H9 (cell line): ENCODE measurements at regions not wholly inside any gene's neighbourhood (a gene's known extent, or its start where the extent isn't known, plus 50 kb on each side); places are given as distances from the start of the nearest gene placed in this dataset.

Experiments
- DNase-seq: peaks from one replicate; pipeline ENCODE4 v3.0.0-alpha.2; 2017
- H2AFZ ChIP-seq: one replicate; pipeline ENCODE4 v1.6.1; 2013; ENCODE audit warnings: mild to moderate bottlenecking, low read length, control low read depth, moderate library complexity
- H2AK5ac ChIP-seq: 2 replicates; pipeline ENCODE4 v1.6.1; 2013; ENCODE audit warnings: low read length, control low read depth, mixed read lengths; ENCODE audit not compliant: insufficient read length
- H2BK120ac ChIP-seq: one replicate; pipeline ENCODE4 v1.6.1; 2013; ENCODE audit warnings: low read depth, mild to moderate bottlenecking, low read length, control low read depth, inconsistent platforms; ENCODE audit not compliant: poor library complexity, severe bottlenecking
- H2BK12ac ChIP-seq: 2 replicates; pipeline ENCODE4 v1.6.1; 2013; ENCODE audit warnings: low read length, control low read depth, mixed read lengths, low read depth; ENCODE audit not compliant: insufficient read length
- H2BK15ac ChIP-seq: 2 replicates; pipeline ENCODE4 v1.6.1; 2013; ENCODE audit warnings: low read depth, low read length, control low read depth
- H2BK20ac ChIP-seq: one replicate; pipeline ENCODE4 v1.6.1; 2013; ENCODE audit warnings: low read depth, mild to moderate bottlenecking, low read length, control low read depth, inconsistent platforms; ENCODE audit not compliant: poor library complexity, severe bottlenecking
- H2BK5ac ChIP-seq: 2 replicates; pipeline ENCODE4 v1.6.1; 2013; ENCODE audit warnings: low read length, control low read depth, mixed read lengths; ENCODE audit not compliant: insufficient read length
- H3K14ac ChIP-seq: 2 replicates; pipeline ENCODE4 v1.6.1; 2013; ENCODE audit warnings: low read length, control low read depth; ENCODE audit not compliant: insufficient read depth
- H3K18ac ChIP-seq: 2 replicates; pipeline ENCODE4 v1.6.1; 2013; ENCODE audit warnings: low read depth, mild to moderate bottlenecking, mixed read lengths, low read length, control low read depth; ENCODE audit not compliant: insufficient read length
- H3K23ac ChIP-seq: 2 replicates; pipeline ENCODE4 v1.6.1; 2013; ENCODE audit warnings: low read length, control low read depth, mixed read lengths, low read depth; ENCODE audit not compliant: insufficient read length
- H3K23me2 ChIP-seq: 2 replicates; pipeline ENCODE4 v1.6.1; 2013; ENCODE audit warnings: low read depth, mild to moderate bottlenecking, mixed read lengths, low read length, control low read depth; ENCODE audit not compliant: insufficient read length, poor library complexity, severe bottlenecking
- H3K27ac ChIP-seq: 2 replicates; pipeline ENCODE4 v1.5.1; 2013; ENCODE audit warnings: low read length, control low read depth, mixed read lengths, low read depth; ENCODE audit not compliant: insufficient read length
- H3K27me3 ChIP-seq: 2 replicates; pipeline ENCODE4 v1.6.1; 2013; ENCODE audit warnings: low read length, control low read depth, inconsistent platforms; ENCODE audit not compliant: insufficient read depth
- H3K4ac ChIP-seq: 2 replicates; pipeline ENCODE4 v1.6.1; 2013; ENCODE audit warnings: low read depth, mild to moderate bottlenecking, control low read depth, inconsistent platforms, low read length, moderate library complexity
- H3K4me1 ChIP-seq: 2 replicates; pipeline ENCODE4 v1.6.1; 2013; ENCODE audit warnings: low read length, control low read depth, inconsistent platforms; ENCODE audit not compliant: insufficient read depth
- H3K4me2 ChIP-seq: 2 replicates; pipeline ENCODE4 v1.6.1; 2013; ENCODE audit warnings: low read length, control low read depth, mixed read lengths; ENCODE audit not compliant: insufficient read length, insufficient read depth
- H3K56ac ChIP-seq: 2 replicates; pipeline ENCODE4 v1.6.1; 2013; ENCODE audit warnings: low read depth, mild to moderate bottlenecking, mixed read lengths, low read length, control low read depth; ENCODE audit not compliant: insufficient read length
- H3K79me1 ChIP-seq: 2 replicates; pipeline ENCODE4 v1.6.1; 2013; ENCODE audit warnings: low read depth, mild to moderate bottlenecking, moderate library complexity, low read length, control low read depth, inconsistent platforms; ENCODE audit not compliant: insufficient read depth, poor library complexity, severe bottlenecking
- H3K79me2 ChIP-seq: 2 replicates; pipeline ENCODE4 v1.6.1; 2013; ENCODE audit warnings: low read length, control low read depth, inconsistent platforms; ENCODE audit not compliant: insufficient read depth
- H3K9ac ChIP-seq: 2 replicates; pipeline ENCODE4 v1.6.1; 2013; ENCODE audit warnings: low read length, control low read depth, mixed read lengths; ENCODE audit not compliant: insufficient read length; ENCODE audit errors: extremely low read depth
- H3K9me3 ChIP-seq: one replicate; pipeline ENCODE4 v1.6.1; 2013; ENCODE audit warnings: low read depth, low read length, inconsistent platforms; ENCODE audit not compliant: control insufficient read depth
- H3T11ph ChIP-seq: one replicate; pipeline ENCODE4 v1.6.1; 2013; ENCODE audit warnings: mild to moderate bottlenecking, low read length, control low read depth, inconsistent platforms
- H4K20me1 ChIP-seq: one replicate; pipeline ENCODE4 v1.6.1; 2013; ENCODE audit not compliant: control insufficient read depth, insufficient read length, insufficient read depth
- H4K5ac ChIP-seq: 2 replicates; pipeline ENCODE4 v1.6.1; 2013; ENCODE audit warnings: low read depth, mild to moderate bottlenecking, mixed read lengths, low read length, control low read depth; ENCODE audit not compliant: insufficient read length
- H4K8ac ChIP-seq: replicated peaks from 2 replicates; pipeline ENCODE4 v1.6.1; 2013; ENCODE audit warnings: low read length, control low read depth, mixed read lengths, low read depth; ENCODE audit not compliant: insufficient read length
- H4K91ac ChIP-seq: 2 replicates; pipeline ENCODE4 v1.6.1; 2013; ENCODE audit warnings: low read depth, mild to moderate bottlenecking, moderate library complexity, mixed read lengths, low read length, control low read depth; ENCODE audit not compliant: insufficient read length
- H3K27ac Mint-ChIP-seq, 3 experiments: 2 replicates in 2 of 3; 3 replicates in 1 of 3; pipeline ENCODE4 v1.8.0; 2020 to 2021; ENCODE audit warnings: mixed read lengths in 3 of 3, mild to moderate bottlenecking in 1 of 3, moderate library complexity in 1 of 3
- H3K27me3 Mint-ChIP-seq: 2 replicates; pipeline ENCODE4 v1.8.0; 2021; ENCODE audit warnings: low read depth, mild to moderate bottlenecking, moderate library complexity, mixed read lengths
- H3K36me3 Mint-ChIP-seq, 3 experiments: 2 replicates in 2 of 3; 3 replicates in 1 of 3; pipeline ENCODE4 v1.8.0; 2020 to 2021; ENCODE audit warnings: low read depth in 3 of 3, mixed read lengths in 3 of 3; ENCODE audit not compliant: insufficient read depth in 1 of 3
- H3K4me1 Mint-ChIP-seq, 2 experiments: 2 replicates each; pipeline ENCODE4 v1.8.0; 2020; ENCODE audit warnings: mixed read lengths in 2 of 2
- H3K4me3 Mint-ChIP-seq, 2 experiments: 2 replicates in 1 of 2; 3 replicates in 1 of 2; pipeline ENCODE4 v1.8.0; 2020 to 2021; ENCODE audit warnings: mild to moderate bottlenecking in 2 of 2, mixed read lengths in 2 of 2, moderate library complexity in 1 of 2
- H3K9me3 Mint-ChIP-seq, 2 experiments: 2 replicates in 1 of 2; 3 replicates in 1 of 2; pipeline ENCODE4 v1.8.0; 2020; ENCODE audit warnings: mild to moderate bottlenecking in 2 of 2, mixed read lengths in 2 of 2, moderate library complexity in 1 of 2
- CTCF ChIP-seq: fragments of 200-600 bp; sonication (generic); conservative IDR thresholded peaks from 3 replicates; pipeline ENCODE4 v1.8.0; 2021; ENCODE audit warnings: antibody characterized with exemption, mild to moderate bottlenecking
- WGBS: extraction: QIAGEN DNeasy Blood & Tissue Kit; methylation state at CpG from one replicate; pipeline ENCODE4 v1.1.7; 2013; ENCODE audit warnings: missing lambda C conversion rate, low lambda C conversion rate, mixed read lengths; ENCODE audit not compliant: insufficient read length; ENCODE audit errors: extremely low coverage; 5-methylcytosine and 5-hydroxymethylcytosine counted together

- H3K9ac ChIP-seq = no peak overlapping the region
- DNase-seq = no peak
- H2AK5ac ChIP-seq = no peak overlapping the region
- no peaks in the 10 kb centered on the region for H4K20me1 ChIP-seq
- H3K56ac ChIP-seq = no peak overlapping the region
- peak overlapping the region in 1 of 3 experiments; percentile 15; a peak in 1 of 7 replicates for H3K27ac Mint-ChIP-seq
- no peak overlapping the region for H2AFZ ChIP-seq
- no peaks in the 10 kb centered on the region for H3K4me1 ChIP-seq
- no peak overlapping the region for H2BK15ac ChIP-seq
- WGBS = no CpG with 5 or more reads among the region's 12 CpGs
- no peaks in the 10 kb centered on the region for H3K27me3 Mint-ChIP-seq
- H3K4ac ChIP-seq = no peak overlapping the region
- H4K5ac ChIP-seq = no peak overlapping the region
- no peak overlapping the region for H4K91ac ChIP-seq
- no peaks in the 10 kb centered on the region for H3K79me1 ChIP-seq
- no peak overlapping the region for H2BK120ac ChIP-seq
- no peak overlapping the region for H3K4me2 ChIP-seq
- H3K23me2 ChIP-seq = no peaks in the 10 kb centered on the region
- no peak overlapping the region for H2BK5ac ChIP-seq
- H3K9me3 Mint-ChIP-seq = no peaks in the 10 kb centered on the region
- H3K4me1 Mint-ChIP-seq = peaks cover 0 to 3% of the 10 kb centered on the region in 2 experiments; a peak in 1 of 4 replicates
- H3K14ac ChIP-seq = no peak overlapping the region
- H3K9me3 ChIP-seq = no peaks in the 10 kb centered on the region
- H3K79me2 ChIP-seq = no peaks in the 10 kb centered on the region
- H2BK12ac ChIP-seq = no peak overlapping the region
- no peak for TF ChIP-seq CTCF
- no peak overlapping the region for H3T11ph ChIP-seq
- H3K18ac ChIP-seq = no peak overlapping the region
- no peak overlapping the region for H3K4me3 Mint-ChIP-seq
- no peak overlapping the region for H4K8ac ChIP-seq
- no peaks in the 10 kb centered on the region for H3K36me3 Mint-ChIP-seq
- no peak overlapping the region for H3K27ac ChIP-seq
- no peak overlapping the region for H3K23ac ChIP-seq
- H2BK20ac ChIP-seq = no peak overlapping the region
- no peaks in the 10 kb centered on the region for H3K27me3 ChIP-seq
Measured at GRCh38 chr5:155316070-155316714, 302.6 kb downstream of the KIF4B start.
